ENCODE measurements at regions not wholly inside any gene's neighbourhood (a gene's known extent, or its start where the extent isn't known, plus 50 kb on each side); places are given as distances from the start of the nearest gene placed in this dataset.

DNA sequence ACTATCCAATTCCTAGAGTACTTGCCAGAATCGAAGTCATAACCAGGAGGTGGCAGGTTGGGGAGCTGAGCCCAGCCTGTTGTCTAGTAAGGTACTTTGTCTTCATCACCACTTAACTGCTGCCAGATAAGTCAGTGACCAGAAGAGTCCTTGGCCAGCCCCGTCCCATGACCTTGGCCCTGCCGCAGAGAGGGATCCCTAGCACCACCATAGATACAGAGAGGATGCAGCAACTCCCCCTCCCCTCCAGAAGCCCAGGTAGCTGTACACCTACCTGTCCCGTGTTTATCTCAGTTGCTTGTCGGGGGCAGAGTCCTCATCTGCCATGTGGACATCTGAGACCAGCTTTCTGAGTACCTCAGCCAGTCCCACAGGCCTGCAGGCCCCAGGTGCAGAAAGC is 153.6 kb upstream of the TP63 start:
- Histone ChIP-seq H3K27ac (no peak overlapping the region), H3K9me3 (peaks cover 0 to 7% (median 0%) of the 10 kb centered on the region in 12 donors), H3K4me3 (no peak overlapping the region), H3K36me3 (no peaks in the 10 kb centered on the region), H3K27me3 (peaks cover 0 to 5% (median 0%) of the 10 kb centered on the region in 9 donors), H3K4me1 (no peaks in the 10 kb centered on the region)
- TF ChIP-seq, protein P1, sequence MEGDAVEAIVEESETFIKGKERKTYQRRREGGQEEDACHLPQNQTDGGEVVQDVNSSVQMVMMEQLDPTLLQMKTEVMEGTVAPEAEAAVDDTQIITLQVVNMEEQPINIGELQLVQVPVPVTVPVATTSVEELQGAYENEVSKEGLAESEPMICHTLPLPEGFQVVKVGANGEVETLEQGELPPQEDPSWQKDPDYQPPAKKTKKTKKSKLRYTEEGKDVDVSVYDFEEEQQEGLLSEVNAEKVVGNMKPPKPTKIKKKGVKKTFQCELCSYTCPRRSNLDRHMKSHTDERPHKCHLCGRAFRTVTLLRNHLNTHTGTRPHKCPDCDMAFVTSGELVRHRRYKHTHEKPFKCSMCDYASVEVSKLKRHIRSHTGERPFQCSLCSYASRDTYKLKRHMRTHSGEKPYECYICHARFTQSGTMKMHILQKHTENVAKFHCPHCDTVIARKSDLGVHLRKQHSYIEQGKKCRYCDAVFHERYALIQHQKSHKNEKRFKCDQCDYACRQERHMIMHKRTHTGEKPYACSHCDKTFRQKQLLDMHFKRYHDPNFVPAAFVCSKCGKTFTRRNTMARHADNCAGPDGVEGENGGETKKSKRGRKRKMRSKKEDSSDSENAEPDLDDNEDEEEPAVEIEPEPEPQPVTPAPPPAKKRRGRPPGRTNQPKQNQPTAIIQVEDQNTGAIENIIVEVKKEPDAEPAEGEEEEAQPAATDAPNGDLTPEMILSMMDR (IDR thresholded peaks at IDR 0.05) = no peak
- no peak for TF ChIP-seq POLR2A (IDR thresholded peaks at IDR 0.05)
- ATAC-seq (no peak), DNase-seq (no peak)
- intact Hi-C loops (cut with DNase I) = no loop called here
- WGBS, 4 donors = 69 to 80% (median 75%) methylated on average over 4 to 5 of the region's 5 CpGs

GRCh38 chr3:189486556-189486955 is 144.6 kb upstream of the TP63 start:
- ATAC-seq (no peak), DNase-seq (no peak)
- intact Hi-C loops (cut with DNase I) = no loop called here
- no peaks in the 10 kb centered on the region for H3K27me3 ChIP-seq
- no peaks in the 10 kb centered on the region for H3K36me3 ChIP-seq
- 48 to 71% (median 56%) methylated on average over 2 of the region's 2 CpGs for WGBS, 4 donors
- H3K4me3 ChIP-seq = no peak overlapping the region
- TF ChIP-seq, protein P1 (IDR thresholded peaks at IDR 0.05) = no peak
- TF ChIP-seq POLR2A (IDR thresholded peaks at IDR 0.05) = no peak
- no peaks in the 10 kb centered on the region for H3K4me1 ChIP-seq
- peaks cover 0 to 8% (median 0%) of the 10 kb centered on the region in 12 donors for H3K9me3 ChIP-seq
- no peak overlapping the region for H3K27ac ChIP-seq

GRCh38 chr3:189488241-189488767 is 142.9 kb upstream of the TP63 start:
- 50 to 62% (median 60%) methylated on average over 9 of the region's 9 CpGs for WGBS, 4 donors
- Histone ChIP-seq H3K4me3 (no peak overlapping the region), H3K36me3 (no peaks in the 10 kb centered on the region), H3K4me1 (no peaks in the 10 kb centered on the region), H3K27me3 (no peaks in the 10 kb centered on the region), H3K9me3 (peaks cover 0 to 4% (median 0%) of the 10 kb centered on the region in 12 donors), H3K27ac (no peak overlapping the region)
- TF ChIP-seq POLR2A (IDR thresholded peaks at IDR 0.05) = no peak
- TF ChIP-seq, protein P1 (IDR thresholded peaks at IDR 0.05) = no peak
- DNase-seq (peak in 1 of 5 donors; percentile 19), ATAC-seq (no peak)
- intact Hi-C loops (cut with DNase I) = no loop called here

DNA sequence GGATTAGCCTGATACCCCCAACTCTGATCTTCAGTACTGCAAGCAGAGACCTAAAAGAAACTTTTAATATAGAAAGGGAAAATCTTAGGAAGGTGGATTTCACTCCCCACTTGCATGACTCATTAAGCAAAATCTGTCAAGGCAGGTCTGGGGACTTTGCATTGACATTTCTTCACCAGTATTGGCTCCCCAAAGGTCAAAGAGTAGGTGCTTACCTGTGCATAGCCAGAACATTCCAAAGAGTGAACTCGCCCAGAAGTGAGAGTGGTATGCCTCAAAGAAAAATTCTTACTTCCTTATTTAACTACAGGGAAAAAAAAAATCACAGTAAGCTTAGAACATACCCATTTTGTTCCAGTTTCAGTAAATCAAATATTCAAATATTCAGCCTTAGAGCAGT is 140.9 kb upstream of the TP63 start:
- intact Hi-C loops (cut with DNase I) = no loop called here
- Histone ChIP-seq H3K27me3 (no peaks in the 10 kb centered on the region), H3K4me3 (no peak overlapping the region), H3K4me1 (no peaks in the 10 kb centered on the region), H3K9me3 (peaks cover 0 to 2% (median 0%) of the 10 kb centered on the region in 12 donors), H3K36me3 (no peaks in the 10 kb centered on the region), H3K27ac (no peak overlapping the region)
- no peak for TF ChIP-seq POLR2A (IDR thresholded peaks at IDR 0.05)
- TF ChIP-seq, protein P1 (IDR thresholded peaks at IDR 0.05) = no peak
- 71 to 95% (median 80%) methylated on average over 1 of the region's 1 CpG for WGBS, 4 donors
- DNase-seq (no peak), ATAC-seq (no peak)

All from heart left ventricle (tissue), 16 donors.